ENCODE measurements at regions not wholly inside any gene's neighbourhood (a gene's known extent, or its start where the extent isn't known, plus 50 kb on each side); places are given as distances from the start of the nearest gene placed in this dataset.

DNA sequence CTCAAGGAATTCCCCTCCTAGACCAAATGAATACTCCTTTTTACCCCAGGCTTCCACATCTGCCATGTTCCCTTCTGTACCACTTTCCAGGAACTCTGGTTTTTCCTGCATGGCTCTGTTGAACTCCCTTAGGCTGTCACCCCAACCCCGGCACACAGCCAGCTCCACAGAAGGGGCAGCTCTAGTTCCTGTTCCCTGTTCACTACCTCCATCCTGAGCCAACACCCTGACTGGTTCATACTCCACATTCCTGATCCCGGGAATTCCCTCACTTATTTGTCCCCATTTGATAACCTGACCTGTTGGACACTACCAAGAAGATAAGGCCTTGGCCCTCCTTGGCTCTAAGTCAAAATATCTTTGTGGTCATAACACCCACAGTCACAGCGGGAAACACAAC lies 280.9 kb upstream of the RAB6C start:
- H3K9me2 ChIP-seq: no peaks in the 10 kb centered on the region
- H3K79me2 ChIP-seq (ENCODE audit: insufficient read depth): no peaks in the 10 kb centered on the region
- WGBS (ENCODE audit: low lambda C conversion rate): 19% methylated on average over 3 of the region's 3 CpGs
- POLR2A ChIA-PET: no interaction called here
- no peak overlapping the region for H3K27ac ChIP-seq (ENCODE audit: low read depth in 2 of 2, low read length in 1 of 2)
- no peak overlapping the region for H3K4me3 ChIP-seq (ENCODE audit: low read depth in 2 of 2, low read length in 1 of 2)
- no peaks in the 10 kb centered on the region for H3K36me3 ChIP-seq (replicated peaks in 1 of 2; ENCODE audit: control insufficient read depth in 1 of 2, insufficient read depth in 2 of 2, low read length in 1 of 2)
- CTCF ChIA-PET: interaction anchor here (1.3 kb wide), 1 partner anchor 11 kb away, joined by 3 read pairs; no protein-coding TSS in a partner anchor
- H3K9me3 ChIP-seq: no peaks in the 10 kb centered on the region
- no peaks in the 10 kb centered on the region for H3K27me3 ChIP-seq (ENCODE audit: insufficient read depth)
- no peak overlapping the region for H3K9ac ChIP-seq
- no peaks in the 10 kb centered on the region for H3K4me1 ChIP-seq (ENCODE audit: control insufficient read depth in 1 of 2, insufficient read depth in 2 of 2, low read depth in 1 of 2, low read length in 1 of 2)
- no peak overlapping the region for H3K4me2 ChIP-seq
- H3F3A ChIP-seq (replicated peaks; ENCODE audit: insufficient read depth): no peaks in the 10 kb centered on the region
- no peaks in the 10 kb centered on the region for H4K20me1 ChIP-seq (ENCODE audit: insufficient read depth)
- H2AFZ ChIP-seq (ENCODE audit: low read depth): no peak overlapping the region
- TF ChIP-seq EP300 (IDR thresholded peaks at IDR 0.05; ENCODE audit: borderline replicate concordance in 1 of 2, low read depth in 1 of 2, low read length in 1 of 2): no peak
- TF ChIP-seq, protein P1, sequence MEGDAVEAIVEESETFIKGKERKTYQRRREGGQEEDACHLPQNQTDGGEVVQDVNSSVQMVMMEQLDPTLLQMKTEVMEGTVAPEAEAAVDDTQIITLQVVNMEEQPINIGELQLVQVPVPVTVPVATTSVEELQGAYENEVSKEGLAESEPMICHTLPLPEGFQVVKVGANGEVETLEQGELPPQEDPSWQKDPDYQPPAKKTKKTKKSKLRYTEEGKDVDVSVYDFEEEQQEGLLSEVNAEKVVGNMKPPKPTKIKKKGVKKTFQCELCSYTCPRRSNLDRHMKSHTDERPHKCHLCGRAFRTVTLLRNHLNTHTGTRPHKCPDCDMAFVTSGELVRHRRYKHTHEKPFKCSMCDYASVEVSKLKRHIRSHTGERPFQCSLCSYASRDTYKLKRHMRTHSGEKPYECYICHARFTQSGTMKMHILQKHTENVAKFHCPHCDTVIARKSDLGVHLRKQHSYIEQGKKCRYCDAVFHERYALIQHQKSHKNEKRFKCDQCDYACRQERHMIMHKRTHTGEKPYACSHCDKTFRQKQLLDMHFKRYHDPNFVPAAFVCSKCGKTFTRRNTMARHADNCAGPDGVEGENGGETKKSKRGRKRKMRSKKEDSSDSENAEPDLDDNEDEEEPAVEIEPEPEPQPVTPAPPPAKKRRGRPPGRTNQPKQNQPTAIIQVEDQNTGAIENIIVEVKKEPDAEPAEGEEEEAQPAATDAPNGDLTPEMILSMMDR (IDR thresholded peaks at IDR 0.05): no peak
- no peak for DNase-seq

DNA sequence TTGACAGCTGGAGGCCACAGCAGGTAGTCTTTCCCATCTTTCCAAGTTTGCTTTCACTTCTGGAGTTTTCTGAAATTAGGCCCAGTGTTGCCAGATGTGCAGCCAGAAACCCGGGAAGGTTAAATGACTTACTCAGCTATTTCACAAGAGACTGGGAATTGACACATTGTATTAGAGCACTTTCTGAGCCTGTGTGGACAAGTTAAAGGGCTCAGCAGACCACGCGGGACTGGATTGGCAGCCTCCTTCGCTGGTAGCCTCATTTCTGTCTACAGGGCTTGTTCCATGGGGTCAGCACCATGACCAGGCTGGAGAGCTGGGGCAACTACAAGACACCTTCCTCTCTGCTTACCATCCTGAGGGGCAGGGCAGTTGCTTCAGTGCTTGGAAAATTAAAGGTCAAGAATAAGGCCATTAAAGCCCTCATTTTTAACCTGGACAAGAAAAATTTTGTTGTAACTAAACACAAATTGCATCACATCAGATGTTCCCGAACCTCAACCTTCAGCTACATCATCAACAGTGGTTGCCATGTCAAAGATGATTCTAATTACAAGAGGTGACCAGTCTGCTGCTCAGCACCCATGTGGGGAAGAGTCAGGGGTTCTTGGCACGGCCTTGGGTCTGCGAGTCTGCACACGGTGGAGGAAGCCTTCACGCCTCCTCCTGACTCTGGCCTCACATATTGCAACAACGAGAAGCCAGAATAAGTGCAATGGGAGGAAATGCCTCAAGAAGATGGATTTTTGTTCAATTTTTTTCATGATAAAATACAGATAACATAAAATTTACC lies 279.5 kb upstream of the RAB6C start:
- Histone ChIP-seq H3K4me2 (no peak overlapping the region), H2AFZ (ENCODE audit: low read depth) (no peak overlapping the region), H4K20me1 (ENCODE audit: insufficient read depth) (no peaks in the 10 kb centered on the region), H3F3A (replicated peaks; ENCODE audit: insufficient read depth) (no peaks in the 10 kb centered on the region), H3K36me3 (replicated peaks in 1 of 2; ENCODE audit: control insufficient read depth in 1 of 2, insufficient read depth in 2 of 2, low read length in 1 of 2) (no peaks in the 10 kb centered on the region), H3K9ac (no peak overlapping the region), H3K9me2 (no peaks in the 10 kb centered on the region), H3K9me3 (no peaks in the 10 kb centered on the region), H3K4me1 (ENCODE audit: control insufficient read depth in 1 of 2, insufficient read depth in 2 of 2, low read depth in 1 of 2, low read length in 1 of 2) (no peaks in the 10 kb centered on the region), H3K27me3 (ENCODE audit: insufficient read depth) (no peaks in the 10 kb centered on the region), H3K27ac (ENCODE audit: low read depth in 2 of 2, low read length in 1 of 2) (no peak overlapping the region), H3K4me3 (ENCODE audit: low read depth in 2 of 2, low read length in 1 of 2) (no peak overlapping the region), H3K79me2 (ENCODE audit: insufficient read depth) (no peaks in the 10 kb centered on the region)
- DNase-seq: no peak
- TF ChIP-seq TEAD4 (IDR thresholded peaks at IDR 0.05; ENCODE audit: borderline replicate concordance, insufficient read depth): no peak
- POLR2A ChIA-PET: no interaction called here
- WGBS (ENCODE audit: low lambda C conversion rate): 26% methylated on average over 7 of the region's 10 CpGs
- CTCF ChIA-PET: no interaction called here

DNA sequence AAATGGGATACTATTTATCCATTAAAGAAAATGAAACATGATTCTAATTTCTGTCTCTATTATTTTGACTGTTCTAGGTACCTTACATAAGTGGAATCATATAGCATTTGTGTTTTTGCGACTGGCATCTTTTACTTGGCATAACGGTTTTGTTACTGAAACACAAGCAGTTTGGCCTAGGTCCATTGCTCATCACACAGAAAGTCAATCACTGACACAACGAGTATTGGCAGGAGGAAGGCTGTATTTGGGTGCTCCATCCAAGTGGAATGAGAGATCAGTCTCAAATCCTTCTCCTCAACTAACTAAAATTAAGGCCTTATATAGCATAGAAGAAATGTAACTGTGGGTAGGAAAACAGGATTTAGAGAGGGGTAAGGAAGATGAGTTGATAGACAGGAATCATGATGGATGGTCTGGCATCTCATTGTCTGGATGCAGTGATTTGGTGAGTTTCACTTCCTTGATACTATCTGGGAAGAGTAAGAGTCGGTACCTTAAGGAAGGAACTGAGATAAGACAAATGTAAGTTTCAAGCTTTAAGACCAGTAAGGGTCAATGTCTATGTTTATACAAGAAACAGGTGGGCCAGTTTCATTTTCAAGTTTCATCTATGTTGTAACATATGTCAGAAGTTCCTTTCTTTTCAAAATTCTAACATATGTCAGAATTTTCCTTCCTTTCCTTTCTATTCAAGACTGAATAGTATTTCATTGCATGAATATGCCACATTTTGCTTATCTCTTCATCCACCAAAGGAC lies 276.9 kb upstream of the RAB6C start:
- no peak overlapping the region for H2AFZ ChIP-seq (ENCODE audit: low read depth)
- no peak overlapping the region for H3K27ac ChIP-seq (ENCODE audit: low read depth in 2 of 2, low read length in 1 of 2)
- H3K4me1 ChIP-seq (ENCODE audit: control insufficient read depth in 1 of 2, insufficient read depth in 2 of 2, low read depth in 1 of 2, low read length in 1 of 2): no peaks in the 10 kb centered on the region
- no peak overlapping the region for H3K9ac ChIP-seq
- H3K79me2 ChIP-seq (ENCODE audit: insufficient read depth): no peaks in the 10 kb centered on the region
- H3K4me2 ChIP-seq: no peak overlapping the region
- H3K4me3 ChIP-seq (ENCODE audit: low read depth in 2 of 2, low read length in 1 of 2): no peak overlapping the region
- DNase-seq: no peak
- TF ChIP-seq SMC3 (IDR thresholded peaks at IDR 0.05; ENCODE audit: low read depth, low read length) (no peak), GATA2 (CRISPR knock-in tag; IDR thresholded peaks at IDR 0.05) (no peak), TAF1 (IDR thresholded peaks at IDR 0.05; ENCODE audit: borderline replicate concordance, low read depth, low read length) (no peak), YY1 (IDR thresholded peaks at IDR 0.05; ENCODE audit: low read depth) (no peak), JUND (IDR thresholded peaks at IDR 0.05) (no peak), SIN3A (IDR thresholded peaks at IDR 0.05; ENCODE audit: borderline replicate concordance, low read depth, low read length) (no peak), RFX5 (IDR thresholded peaks at IDR 0.05; ENCODE audit: low read length) (no peak), RXRA (IDR thresholded peaks at IDR 0.05; ENCODE audit: borderline replicate concordance, low read depth) (no peak), RAD21 (IDR thresholded peaks at IDR 0.05; ENCODE audit: low read length) (no peak), EZH2phosphoT487 (IDR thresholded peaks at IDR 0.05; ENCODE audit: borderline replicate concordance, low read depth) (no peak), ELF1 (IDR thresholded peaks at IDR 0.05) (no peak), MXI1 (IDR thresholded peaks at IDR 0.05; ENCODE audit: low read depth, low read length) (no peak)
- TF ChIP-seq, protein P2, sequence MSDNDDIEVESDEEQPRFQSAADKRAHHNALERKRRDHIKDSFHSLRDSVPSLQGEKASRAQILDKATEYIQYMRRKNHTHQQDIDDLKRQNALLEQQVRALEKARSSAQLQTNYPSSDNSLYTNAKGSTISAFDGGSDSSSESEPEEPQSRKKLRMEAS (IDR thresholded peaks at IDR 0.05; ENCODE audit: low read depth): no peak
- TF ChIP-seq, protein P3, sequence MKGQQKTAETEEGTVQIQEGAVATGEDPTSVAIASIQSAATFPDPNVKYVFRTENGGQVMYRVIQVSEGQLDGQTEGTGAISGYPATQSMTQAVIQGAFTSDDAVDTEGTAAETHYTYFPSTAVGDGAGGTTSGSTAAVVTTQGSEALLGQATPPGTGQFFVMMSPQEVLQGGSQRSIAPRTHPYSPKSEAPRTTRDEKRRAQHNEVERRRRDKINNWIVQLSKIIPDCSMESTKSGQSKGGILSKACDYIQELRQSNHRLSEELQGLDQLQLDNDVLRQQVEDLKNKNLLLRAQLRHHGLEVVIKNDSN (IDR thresholded peaks at IDR 0.05; ENCODE audit: borderline replicate concordance, low read depth): no peak
- TF ChIP-seq, protein P4, sequence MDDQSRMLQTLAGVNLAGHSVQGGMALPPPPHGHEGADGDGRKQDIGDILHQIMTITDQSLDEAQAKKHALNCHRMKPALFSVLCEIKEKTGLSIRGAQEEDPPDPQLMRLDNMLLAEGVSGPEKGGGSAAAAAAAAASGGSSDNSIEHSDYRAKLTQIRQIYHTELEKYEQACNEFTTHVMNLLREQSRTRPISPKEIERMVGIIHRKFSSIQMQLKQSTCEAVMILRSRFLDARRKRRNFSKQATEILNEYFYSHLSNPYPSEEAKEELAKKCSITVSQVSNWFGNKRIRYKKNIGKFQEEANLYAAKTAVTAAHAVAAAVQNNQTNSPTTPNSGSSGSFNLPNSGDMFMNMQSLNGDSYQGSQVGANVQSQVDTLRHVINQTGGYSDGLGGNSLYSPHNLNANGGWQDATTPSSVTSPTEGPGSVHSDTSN (IDR thresholded peaks at IDR 0.05): no peak
- POLR2A ChIA-PET: no interaction called here
- CTCF ChIA-PET: interaction anchor here (1.1 kb wide), 1 partner anchor 30 kb away, joined by 3 read pairs; no protein-coding TSS in a partner anchor
- no peaks in the 10 kb centered on the region for H4K20me1 ChIP-seq (ENCODE audit: insufficient read depth)
- no peaks in the 10 kb centered on the region for H3K27me3 ChIP-seq (ENCODE audit: insufficient read depth)
- H3K9me3 ChIP-seq: no peaks in the 10 kb centered on the region
- H3K36me3 ChIP-seq (replicated peaks in 1 of 2; ENCODE audit: control insufficient read depth in 1 of 2, insufficient read depth in 2 of 2, low read length in 1 of 2): no peaks in the 10 kb centered on the region
- no peaks in the 10 kb centered on the region for H3F3A ChIP-seq (replicated peaks; ENCODE audit: insufficient read depth)
- no peaks in the 10 kb centered on the region for H3K9me2 ChIP-seq
- WGBS (ENCODE audit: low lambda C conversion rate): 12% methylated on average over 4 of the region's 4 CpGs

Measured in SK-N-SH (cell line).